ENCODE measurements at regions not wholly inside any gene's neighbourhood (a gene's known extent, or its start where the extent isn't known, plus 50 kb on each side); places are given as distances from the start of the nearest gene placed in this dataset.

DNA sequence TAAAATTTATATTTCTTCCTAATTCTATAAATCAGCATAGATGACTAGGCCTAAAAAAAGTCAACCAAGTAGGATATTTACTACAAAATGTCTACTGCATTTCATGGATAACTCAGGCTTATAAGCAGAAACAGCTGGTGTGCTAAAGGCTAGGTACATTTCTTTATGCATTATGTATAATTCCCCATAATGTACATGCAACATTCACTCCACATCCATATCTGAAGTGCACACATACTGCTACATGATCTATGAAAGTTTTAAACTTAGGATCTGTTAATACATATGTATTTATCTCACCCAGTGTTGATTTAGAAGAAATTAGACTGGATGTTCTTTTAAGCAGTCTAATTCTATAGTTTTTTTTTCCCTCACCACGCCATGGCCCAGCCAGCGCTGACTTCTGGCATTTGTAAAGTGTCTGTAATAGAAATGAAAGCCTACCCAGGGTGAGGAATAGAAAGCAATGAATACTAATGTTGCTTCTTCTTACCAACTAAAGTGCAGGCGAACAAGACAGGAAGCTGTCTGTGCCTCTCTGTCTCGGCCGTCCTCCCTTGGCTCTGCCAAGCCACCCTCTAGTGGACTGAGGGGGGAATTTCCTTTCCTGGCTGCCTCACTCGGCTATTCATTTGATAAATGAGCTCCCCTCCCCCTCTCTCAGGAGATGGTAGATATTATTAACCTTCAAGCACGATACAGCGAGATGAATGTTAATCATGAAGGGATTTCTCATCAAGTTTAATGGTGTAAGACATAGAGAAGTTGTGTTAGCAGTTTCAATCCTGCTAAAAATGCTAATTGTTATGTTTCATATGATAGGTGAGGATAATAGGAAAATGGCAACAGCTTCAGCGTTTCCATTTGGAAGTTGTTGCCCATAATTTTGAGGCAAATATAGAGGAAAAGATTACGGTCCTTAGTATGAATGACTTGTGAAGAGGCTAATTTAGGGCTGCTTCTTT, 384.5 kb downstream of the MTX2 start:
- TF ChIP-seq, protein P1, sequence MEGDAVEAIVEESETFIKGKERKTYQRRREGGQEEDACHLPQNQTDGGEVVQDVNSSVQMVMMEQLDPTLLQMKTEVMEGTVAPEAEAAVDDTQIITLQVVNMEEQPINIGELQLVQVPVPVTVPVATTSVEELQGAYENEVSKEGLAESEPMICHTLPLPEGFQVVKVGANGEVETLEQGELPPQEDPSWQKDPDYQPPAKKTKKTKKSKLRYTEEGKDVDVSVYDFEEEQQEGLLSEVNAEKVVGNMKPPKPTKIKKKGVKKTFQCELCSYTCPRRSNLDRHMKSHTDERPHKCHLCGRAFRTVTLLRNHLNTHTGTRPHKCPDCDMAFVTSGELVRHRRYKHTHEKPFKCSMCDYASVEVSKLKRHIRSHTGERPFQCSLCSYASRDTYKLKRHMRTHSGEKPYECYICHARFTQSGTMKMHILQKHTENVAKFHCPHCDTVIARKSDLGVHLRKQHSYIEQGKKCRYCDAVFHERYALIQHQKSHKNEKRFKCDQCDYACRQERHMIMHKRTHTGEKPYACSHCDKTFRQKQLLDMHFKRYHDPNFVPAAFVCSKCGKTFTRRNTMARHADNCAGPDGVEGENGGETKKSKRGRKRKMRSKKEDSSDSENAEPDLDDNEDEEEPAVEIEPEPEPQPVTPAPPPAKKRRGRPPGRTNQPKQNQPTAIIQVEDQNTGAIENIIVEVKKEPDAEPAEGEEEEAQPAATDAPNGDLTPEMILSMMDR (IDR thresholded peaks at IDR 0.05; ENCODE audit: low read depth, low read length): peak; percentile 76
- peak; percentile 18 for DNase-seq (ENCODE audit: extremely low read depth, low read depth)

DNA sequence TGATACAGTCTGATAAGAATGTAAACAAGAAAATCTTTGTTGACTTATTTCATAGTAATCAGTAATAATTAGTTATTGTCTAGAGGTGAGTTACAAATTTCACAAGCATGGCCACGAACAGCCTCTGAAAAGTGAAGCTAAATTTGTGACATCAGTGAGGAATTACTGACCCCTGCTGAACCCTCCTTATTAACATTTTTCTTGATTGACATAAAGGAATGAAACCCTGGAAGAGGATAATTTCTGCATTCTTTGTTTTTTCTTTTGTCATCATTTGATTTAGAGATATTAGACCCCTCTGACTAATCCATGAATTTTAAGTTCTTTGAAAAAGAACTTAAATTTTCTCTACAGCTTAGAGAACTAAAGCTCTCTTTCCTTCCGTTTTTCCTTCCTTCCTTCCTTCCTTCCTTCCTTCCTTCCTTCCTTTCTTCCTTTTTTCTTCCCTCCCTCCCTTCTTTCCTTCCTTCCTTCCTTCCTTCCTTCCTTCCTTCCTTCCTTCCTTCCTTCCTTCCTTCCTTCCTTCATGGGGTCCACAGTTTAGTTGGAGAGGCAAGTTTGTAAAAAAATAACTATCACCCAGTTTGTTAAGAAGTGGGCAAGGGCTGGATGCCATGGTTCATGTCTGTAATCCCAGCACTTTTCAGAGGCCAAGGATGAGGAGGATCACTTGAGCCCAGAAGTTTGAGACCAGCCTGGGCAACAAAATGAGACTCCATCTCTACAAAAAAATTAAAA, 387.0 kb downstream of the MTX2 start:
- TF ChIP-seq, protein P1 (IDR thresholded peaks at IDR 0.05; ENCODE audit: low read depth, low read length): no peak
- DNase-seq (ENCODE audit: extremely low read depth, low read depth): no peak

DNA sequence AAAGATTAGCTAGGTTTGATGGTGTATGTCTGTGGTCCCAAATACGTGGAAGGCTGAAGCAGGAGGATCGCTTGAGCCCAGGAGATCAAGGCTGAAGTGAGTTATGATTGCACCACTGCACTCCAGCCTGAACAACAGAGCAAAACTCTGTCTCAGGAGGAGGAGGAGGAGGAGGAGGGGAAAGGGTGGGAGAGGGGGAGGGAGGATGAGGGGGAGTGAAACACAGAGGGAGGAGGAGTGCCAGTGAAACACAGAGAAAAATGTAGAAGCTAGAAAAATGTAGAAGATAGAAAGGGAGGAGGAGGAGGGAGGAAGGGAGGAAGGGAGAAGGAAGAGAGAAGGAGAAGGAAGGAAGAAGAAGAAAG, 387.5 kb downstream of the MTX2 start:
- TF ChIP-seq, protein P1 (IDR thresholded peaks at IDR 0.05; ENCODE audit: low read depth, low read length): no peak
- no peak for DNase-seq (ENCODE audit: extremely low read depth, low read depth)

DNA sequence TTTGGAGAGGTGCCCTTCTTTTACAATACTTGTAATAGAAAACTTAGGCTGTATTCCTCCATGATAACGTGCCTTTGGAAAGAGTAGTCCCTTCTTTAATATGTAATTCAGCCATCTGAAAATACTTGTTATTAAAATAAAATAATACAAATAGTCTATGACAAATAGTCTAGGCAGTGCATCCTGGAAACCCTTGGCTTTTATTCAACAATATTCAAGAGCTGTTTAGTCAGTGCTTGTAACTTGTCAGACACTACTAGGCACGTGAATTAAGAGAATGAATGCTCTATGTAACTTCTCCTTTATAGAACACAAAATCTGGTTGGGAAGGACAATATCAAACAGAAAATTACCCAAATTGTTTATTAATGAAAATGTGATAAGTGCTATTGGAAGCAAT, 388.2 kb downstream of the MTX2 start:
- DNase-seq (ENCODE audit: extremely low read depth, low read depth): no peak
- TF ChIP-seq, protein P1 (IDR thresholded peaks at IDR 0.05; ENCODE audit: low read depth, low read length): no peak

DNA sequence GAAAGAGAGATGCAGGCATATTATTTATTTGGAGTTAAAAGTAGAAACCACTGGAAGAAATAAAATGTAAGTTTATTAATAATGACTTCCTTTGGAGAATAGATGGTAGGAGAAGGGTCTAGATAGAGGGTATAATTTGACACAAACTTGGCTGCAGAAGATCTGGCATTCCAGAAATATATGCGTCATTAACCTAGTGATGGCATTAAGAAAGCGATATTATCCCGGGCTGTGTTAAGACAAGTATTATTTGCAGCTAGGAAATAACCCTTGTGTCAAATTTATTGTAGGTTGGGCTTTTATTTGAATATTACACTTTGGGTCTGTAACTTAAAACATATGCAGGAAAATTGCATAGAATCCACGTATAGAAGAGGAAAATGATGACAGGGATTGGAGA, 389.5 kb downstream of the MTX2 start:
- no peak for DNase-seq (ENCODE audit: extremely low read depth, low read depth)
- TF ChIP-seq, protein P1 (IDR thresholded peaks at IDR 0.05; ENCODE audit: low read depth, low read length): no peak

DNA sequence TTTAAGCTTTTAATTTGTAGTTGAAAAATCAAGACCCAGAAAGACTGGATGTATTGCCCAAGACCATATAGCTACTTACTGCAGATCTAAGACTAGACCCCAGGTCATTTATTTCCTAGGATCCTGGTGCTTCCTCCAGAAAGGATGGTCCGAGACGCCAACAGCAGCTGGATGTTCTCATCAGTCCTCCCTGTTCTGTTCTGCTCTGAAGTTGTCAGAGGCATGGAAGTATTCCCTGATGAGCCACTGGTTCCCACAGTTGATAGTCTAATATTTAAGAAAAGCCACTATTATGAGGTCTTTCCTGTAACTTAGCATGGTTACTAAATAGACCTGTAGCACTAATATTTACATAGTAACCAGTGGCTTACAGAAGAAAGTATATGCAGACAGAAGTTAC, 393.5 kb downstream of the MTX2 start:
- DNase-seq (ENCODE audit: extremely low read depth, low read depth): no peak
- TF ChIP-seq, protein P1 (IDR thresholded peaks at IDR 0.05; ENCODE audit: low read depth, low read length): no peak

DNA sequence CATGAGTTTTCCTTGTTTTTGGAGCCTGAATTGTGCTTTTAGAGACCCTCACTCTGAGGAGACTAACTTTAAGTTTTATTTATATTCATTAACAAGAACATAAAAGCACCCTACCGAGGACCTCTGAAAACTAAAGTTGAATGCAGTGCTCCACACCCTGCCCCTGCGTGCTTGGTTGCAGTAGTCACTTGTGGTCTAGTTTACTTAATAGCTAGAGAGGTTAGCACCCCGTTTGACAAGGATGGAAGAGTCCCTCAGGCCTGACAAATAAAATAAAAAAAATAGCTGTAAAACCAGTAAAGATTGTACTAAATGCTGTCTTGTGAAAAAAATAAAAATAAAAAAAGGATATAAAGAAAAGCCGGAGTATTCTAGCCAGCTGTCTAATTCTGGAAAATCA, 395.2 kb downstream of the MTX2 start:
- TF ChIP-seq, protein P1 (IDR thresholded peaks at IDR 0.05; ENCODE audit: low read depth, low read length): no peak
- DNase-seq (ENCODE audit: extremely low read depth, low read depth): no peak
